ENCODE measurements at regions not wholly inside any gene's neighbourhood (a gene's known extent, or its start where the extent isn't known, plus 50 kb on each side); places are given as distances from the start of the nearest gene placed in this dataset.

DNA sequence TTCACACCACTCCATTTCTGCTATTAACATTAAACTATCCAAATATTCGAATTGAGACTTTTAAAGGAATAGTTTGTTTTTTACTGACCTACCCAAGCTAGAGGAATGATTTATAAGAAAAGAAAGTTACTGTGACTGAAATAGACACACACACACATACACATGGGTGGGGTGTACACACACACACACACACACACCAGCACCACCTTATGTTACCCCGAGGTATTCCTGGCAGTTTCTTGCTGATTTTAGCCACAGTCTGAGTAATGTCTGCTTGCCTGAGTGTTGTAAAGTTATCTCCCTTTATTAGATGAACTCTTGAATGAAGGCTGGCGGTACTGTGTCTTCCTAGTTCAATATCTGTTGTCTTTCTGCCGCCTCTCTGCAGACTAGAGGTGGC lies 91.3 kb upstream of the PRKG1 start (continued):
- no peak for TF ChIP-seq ZNF251 (CRISPR knock-in tag; IDR thresholded peaks at IDR 0.05)

DNA sequence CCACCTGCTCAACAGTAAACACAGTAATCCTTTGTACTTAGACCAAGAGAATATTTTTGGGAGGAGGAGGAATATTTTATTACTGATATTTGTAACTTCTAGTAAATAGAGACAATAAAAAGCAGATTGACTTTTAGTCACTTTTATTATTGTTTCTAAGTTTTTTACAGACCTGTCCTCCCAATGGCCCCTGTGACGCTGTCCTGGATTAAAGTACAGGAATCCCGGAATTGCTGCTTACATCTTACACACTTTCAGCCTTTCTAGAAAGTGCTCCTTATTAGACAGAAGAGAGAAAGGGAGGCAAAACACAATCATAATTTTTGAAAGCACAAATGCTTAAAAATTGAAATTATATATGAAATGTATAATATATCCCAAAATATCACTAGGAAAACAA lies 86.4 kb upstream of the PRKG1 start:
- H4K20me1 ChIP-seq (ENCODE audit: insufficient read depth, low read length): no peaks in the 10 kb centered on the region
- WGBS (ENCODE audit: low lambda C conversion rate): 26% methylated on average over 2 of the region's 2 CpGs
- no peak overlapping the region for H3K9ac ChIP-seq (ENCODE audit: insufficient read depth, low read depth, low read length)
- no peaks in the 10 kb centered on the region for H3K36me3 ChIP-seq (replicated peaks in 1 of 2; ENCODE audit: control insufficient read depth in 1 of 2, insufficient read depth in 2 of 2, low read length in 2 of 2)
- DNase-seq (ENCODE audit: low spot score): no peak
- FAIRE-seq: no peak
- intact Hi-C loops (cut with micrococcal nuclease; ENCODE audit: unreplicated experiment) (no loop called here), in situ Hi-C loops (cut with HindIII; ENCODE audit: extremely low pct_ligation_motif_present, low pct_unique_long_range_greater_than_20kb) (no loop called here)
- no TSS peak for BruUV-seq (replicated peaks)
- no peak for TF ChIP-seq YY1 (IDR thresholded peaks at IDR 0.05; ENCODE audit: insufficient read depth, insufficient replicate concordance, low read depth, low read length)
- TF ChIP-seq HIVEP1 (CRISPR knock-in tag; IDR thresholded peaks at IDR 0.05): no peak
- TF ChIP-seq AGO1 (IDR thresholded peaks at IDR 0.05; ENCODE audit: low read depth, low read length, poor library complexity, severe bottlenecking): no peak
- TF ChIP-seq TBP (CRISPR knock-in tag; IDR thresholded peaks at IDR 0.05): no peak
- TF ChIP-seq, protein P1, sequence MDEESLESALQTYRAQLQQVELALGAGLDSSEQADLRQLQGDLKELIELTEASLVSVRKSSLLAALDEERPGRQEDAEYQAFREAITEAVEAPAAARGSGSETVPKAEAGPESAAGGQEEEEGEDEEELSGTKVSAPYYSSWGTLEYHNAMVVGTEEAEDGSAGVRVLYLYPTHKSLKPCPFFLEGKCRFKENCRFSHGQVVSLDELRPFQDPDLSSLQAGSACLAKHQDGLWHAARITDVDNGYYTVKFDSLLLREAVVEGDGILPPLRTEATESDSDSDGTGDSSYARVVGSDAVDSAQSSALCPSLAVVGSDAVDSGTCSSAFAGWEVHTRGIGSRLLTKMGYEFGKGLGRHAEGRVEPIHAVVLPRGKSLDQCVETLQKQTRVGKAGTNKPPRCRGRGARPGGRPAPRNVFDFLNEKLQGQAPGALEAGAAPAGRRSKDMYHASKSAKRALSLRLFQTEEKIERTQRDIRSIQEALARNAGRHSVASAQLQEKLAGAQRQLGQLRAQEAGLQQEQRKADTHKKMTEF (CRISPR knock-in tag; IDR thresholded peaks at IDR 0.05): no peak
- no peak for TF ChIP-seq SRSF4 (IDR thresholded peaks at IDR 0.05; ENCODE audit: low read depth, low read length, poor library complexity, severe bottlenecking)
- TF ChIP-seq ZNF672 (CRISPR knock-in tag; IDR thresholded peaks at IDR 0.05): no peak
- TF ChIP-seq, protein P2, sequence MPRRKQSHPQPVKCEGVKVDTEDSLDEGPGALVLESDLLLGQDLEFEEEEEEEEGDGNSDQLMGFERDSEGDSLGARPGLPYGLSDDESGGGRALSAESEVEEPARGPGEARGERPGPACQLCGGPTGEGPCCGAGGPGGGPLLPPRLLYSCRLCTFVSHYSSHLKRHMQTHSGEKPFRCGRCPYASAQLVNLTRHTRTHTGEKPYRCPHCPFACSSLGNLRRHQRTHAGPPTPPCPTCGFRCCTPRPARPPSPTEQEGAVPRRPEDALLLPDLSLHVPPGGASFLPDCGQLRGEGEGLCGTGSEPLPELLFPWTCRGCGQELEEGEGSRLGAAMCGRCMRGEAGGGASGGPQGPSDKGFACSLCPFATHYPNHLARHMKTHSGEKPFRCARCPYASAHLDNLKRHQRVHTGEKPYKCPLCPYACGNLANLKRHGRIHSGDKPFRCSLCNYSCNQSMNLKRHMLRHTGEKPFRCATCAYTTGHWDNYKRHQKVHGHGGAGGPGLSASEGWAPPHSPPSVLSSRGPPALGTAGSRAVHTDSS (CRISPR knock-in tag; conservative IDR thresholded peaks at IDR 0.05): no peak
- TF ChIP-seq, protein P3, sequence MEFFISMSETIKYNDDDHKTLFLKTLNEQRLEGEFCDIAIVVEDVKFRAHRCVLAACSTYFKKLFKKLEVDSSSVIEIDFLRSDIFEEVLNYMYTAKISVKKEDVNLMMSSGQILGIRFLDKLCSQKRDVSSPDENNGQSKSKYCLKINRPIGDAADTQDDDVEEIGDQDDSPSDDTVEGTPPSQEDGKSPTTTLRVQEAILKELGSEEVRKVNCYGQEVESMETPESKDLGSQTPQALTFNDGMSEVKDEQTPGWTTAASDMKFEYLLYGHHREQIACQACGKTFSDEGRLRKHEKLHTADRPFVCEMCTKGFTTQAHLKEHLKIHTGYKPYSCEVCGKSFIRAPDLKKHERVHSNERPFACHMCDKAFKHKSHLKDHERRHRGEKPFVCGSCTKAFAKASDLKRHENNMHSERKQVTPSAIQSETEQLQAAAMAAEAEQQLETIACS (CRISPR knock-in tag; IDR thresholded peaks at IDR 0.05): no peak
- no peak for TF ChIP-seq ZKSCAN1 (IDR thresholded peaks at IDR 0.05; ENCODE audit: low read length)
- TF ChIP-seq, protein P4, sequence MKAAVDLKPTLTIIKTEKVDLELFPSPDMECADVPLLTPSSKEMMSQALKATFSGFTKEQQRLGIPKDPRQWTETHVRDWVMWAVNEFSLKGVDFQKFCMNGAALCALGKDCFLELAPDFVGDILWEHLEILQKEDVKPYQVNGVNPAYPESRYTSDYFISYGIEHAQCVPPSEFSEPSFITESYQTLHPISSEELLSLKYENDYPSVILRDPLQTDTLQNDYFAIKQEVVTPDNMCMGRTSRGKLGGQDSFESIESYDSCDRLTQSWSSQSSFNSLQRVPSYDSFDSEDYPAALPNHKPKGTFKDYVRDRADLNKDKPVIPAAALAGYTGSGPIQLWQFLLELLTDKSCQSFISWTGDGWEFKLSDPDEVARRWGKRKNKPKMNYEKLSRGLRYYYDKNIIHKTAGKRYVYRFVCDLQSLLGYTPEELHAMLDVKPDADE (CRISPR knock-in tag; IDR thresholded peaks at IDR 0.05): no peak
- TF ChIP-seq, protein P5, sequence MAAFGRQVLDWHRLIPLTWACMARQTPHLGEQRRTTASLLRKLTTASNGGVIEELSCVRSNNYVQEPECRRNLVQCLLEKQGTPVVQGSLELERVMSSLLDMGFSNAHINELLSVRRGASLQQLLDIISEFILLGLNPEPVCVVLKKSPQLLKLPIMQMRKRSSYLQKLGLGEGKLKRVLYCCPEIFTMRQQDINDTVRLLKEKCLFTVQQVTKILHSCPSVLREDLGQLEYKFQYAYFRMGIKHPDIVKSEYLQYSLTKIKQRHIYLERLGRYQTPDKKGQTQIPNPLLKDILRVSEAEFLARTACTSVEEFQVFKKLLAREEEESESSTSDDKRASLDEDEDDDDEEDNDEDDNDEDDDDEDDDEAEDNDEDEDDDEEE (CRISPR knock-in tag; IDR thresholded peaks at IDR 0.05): no peak
- no peak overlapping the region for H3K4me2 ChIP-seq (ENCODE audit: low read depth, low read length)
- H3K9me3 ChIP-seq (ENCODE audit: low read length): no peaks in the 10 kb centered on the region
- POLR2A ChIA-PET: no interaction called here
- H3K4me3 ChIP-seq (replicated peaks in 1 of 3; ENCODE audit: insufficient read depth in 1 of 3, low read depth in 2 of 3, low read length in 3 of 3): no peak overlapping the region
- no peak overlapping the region for H2AFZ ChIP-seq (ENCODE audit: low read length)
- no peak overlapping the region for H3K27ac ChIP-seq (ENCODE audit: extremely low read length, insufficient read depth, low read length)
- CTCF ChIA-PET (ENCODE audit: low intra/inter-chr PET ratio, low total read pairs): no interaction called here
- ATAC-seq: no peak
- no peaks in the 10 kb centered on the region for H3K79me2 ChIP-seq (ENCODE audit: insufficient read depth, low read length)
- peaks cover 4 to 31% of the 10 kb centered on the region in 2 experiments; a peak in 4 of 5 replicates for H3K27me3 ChIP-seq (ENCODE audit: control insufficient read depth in 1 of 2, insufficient read depth in 2 of 2, low read length in 2 of 2)
- 0 out of 2 replicates have a peak, but pooled peaks cover 8% of the 10 kb centered on the region for H3K4me1 ChIP-seq (ENCODE audit: insufficient read depth, low read length)
